Activated naive CD8-positive, alpha-beta T cell treated with anti-CD3 and anti-CD28 coated beads, Interleukin-2, amount 10 ng/mL, durations not matched to agents 7 days and 5 days (primary cell): ENCODE measurements at regions not wholly inside any gene's neighbourhood (a gene's known extent, or its start where the extent isn't known, plus 50 kb on each side); places are given as distances from the start of the nearest gene placed in this dataset.
"Not testable (repeated sequence)": the region's sequence is repeated elsewhere in the genome, so short reads cannot be mapped to it uniquely, and the experiment has no call there.

Experiments
- ATAC-seq: fragments of 150-1000 bp; cut with Tn5 transposase; one replicate; pipeline ENCODE4 v1.10.0; 2021; ENCODE audit warnings: low read depth, moderate library complexity
- POLR2A ChIA-PET: fragments of 350-600 bp; sonication (Branson Sonifier 250); formaldehyde crosslinking; loops from one replicate; lab custom pipeline; 2021; ENCODE audit warnings: antibody characterized with exemption; lab: Charles Lee
- DNase-seq: peaks from one replicate; pipeline ENCODE4 v3.0.0; 2021
- H3K27ac Mint-ChIP-seq: one replicate; pipeline ENCODE4 v1.8.0; 2022; ENCODE audit warnings: mild to moderate bottlenecking, mixed read lengths
- H3K27me3 Mint-ChIP-seq: one replicate; pipeline ENCODE4 v1.8.0; 2022; ENCODE audit warnings: mild to moderate bottlenecking, moderate library complexity, mixed read lengths
- H3K36me3 Mint-ChIP-seq: one replicate; pipeline ENCODE4 v1.8.0; 2021; ENCODE audit warnings: mild to moderate bottlenecking, mixed read lengths
- H3K4me1 Mint-ChIP-seq: one replicate; pipeline ENCODE4 v1.8.0; 2021; ENCODE audit warnings: mixed read lengths
- H3K4me3 Mint-ChIP-seq: one replicate; pipeline ENCODE4 v1.8.0; 2022; ENCODE audit warnings: mild to moderate bottlenecking, moderate library complexity, mixed read lengths
- H3K9me3 Mint-ChIP-seq: one replicate; pipeline ENCODE4 v1.8.0; 2021; ENCODE audit warnings: mixed read lengths

DNA sequence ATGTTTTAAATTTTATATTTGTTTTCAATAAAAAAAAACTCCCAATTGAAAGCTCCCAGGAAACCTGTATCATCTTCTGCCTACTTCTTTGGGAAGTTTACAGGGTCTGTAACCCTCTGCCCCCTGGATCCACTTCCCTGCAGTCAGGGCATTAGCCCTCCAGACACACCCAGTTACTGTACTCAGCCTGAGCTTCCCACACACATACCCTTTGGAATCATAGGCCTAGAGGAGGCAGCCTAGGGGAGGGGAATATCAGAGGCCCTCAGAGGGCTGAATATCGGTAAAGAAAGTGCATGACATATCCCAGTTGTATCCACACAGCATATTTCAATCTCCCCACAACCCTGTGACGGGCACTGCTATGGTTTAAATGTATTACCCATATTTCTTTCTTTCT, 56.2 kb upstream of the TFPI start:
- H3K4me3 Mint-ChIP-seq, result not testable (repeated sequence)

GRCh38 chr2:187612857-187613256, 58.6 kb upstream of the TFPI start:
- DNase-seq, result no peak
- no peak overlapping the region for H3K27ac Mint-ChIP-seq
- H3K4me3 Mint-ChIP-seq, result no peak overlapping the region
- ATAC-seq, result no peak
- H3K9me3 Mint-ChIP-seq, result no peaks in the 10 kb centered on the region
- no peaks in the 10 kb centered on the region for H3K36me3 Mint-ChIP-seq
- H3K27me3 Mint-ChIP-seq, result no peaks in the 10 kb centered on the region
- POLR2A ChIA-PET, result no interaction called here
- no peaks in the 10 kb centered on the region for H3K4me1 Mint-ChIP-seq

More for the DNA sequence above, 56.2 kb upstream of the TFPI start:
- DNase-seq, H3K36me3 Mint-ChIP-seq, H3K9me3 Mint-ChIP-seq, POLR2A ChIA-PET, ATAC-seq, H3K27me3 Mint-ChIP-seq, H3K27ac Mint-ChIP-seq, H3K4me1 Mint-ChIP-seq: not testable (repeated sequence)

GRCh38 chr2:187614756-187615155, 60.5 kb upstream of the TFPI start:
- Mint-ChIP-seq H3K4me1 (no peaks in the 10 kb centered on the region), H3K27me3 (no peaks in the 10 kb centered on the region), H3K9me3 (no peaks in the 10 kb centered on the region), H3K36me3 (no peaks in the 10 kb centered on the region), H3K27ac (no peak overlapping the region), H3K4me3 (no peak overlapping the region)
- DNase-seq (no peak), ATAC-seq (no peak)
- POLR2A ChIA-PET, result no interaction called here

GRCh38 chr2:187615364-187615763, 61.1 kb upstream of the TFPI start:
- Mint-ChIP-seq H3K4me3 (no peak overlapping the region), H3K27ac (no peak overlapping the region), H3K4me1 (no peaks in the 10 kb centered on the region), H3K9me3 (no peaks in the 10 kb centered on the region), H3K36me3 (no peaks in the 10 kb centered on the region), H3K27me3 (no peaks in the 10 kb centered on the region)
- POLR2A ChIA-PET, result no interaction called here
- DNase-seq, result no peak
- ATAC-seq, result no peak

- H3K27ac Mint-ChIP-seq, result no peak overlapping the region
- POLR2A ChIA-PET, result no interaction called here
- no peaks in the 10 kb centered on the region for H3K36me3 Mint-ChIP-seq
- H3K27me3 Mint-ChIP-seq, result no peaks in the 10 kb centered on the region
- no peak overlapping the region for H3K4me3 Mint-ChIP-seq
- H3K4me1 Mint-ChIP-seq, result no peaks in the 10 kb centered on the region
- ATAC-seq, result no peak
- DNase-seq, result no peak
- H3K9me3 Mint-ChIP-seq, result no peaks in the 10 kb centered on the region
Measured at GRCh38 chr2:187615902-187616301, 61.7 kb upstream of the TFPI start.

DNA sequence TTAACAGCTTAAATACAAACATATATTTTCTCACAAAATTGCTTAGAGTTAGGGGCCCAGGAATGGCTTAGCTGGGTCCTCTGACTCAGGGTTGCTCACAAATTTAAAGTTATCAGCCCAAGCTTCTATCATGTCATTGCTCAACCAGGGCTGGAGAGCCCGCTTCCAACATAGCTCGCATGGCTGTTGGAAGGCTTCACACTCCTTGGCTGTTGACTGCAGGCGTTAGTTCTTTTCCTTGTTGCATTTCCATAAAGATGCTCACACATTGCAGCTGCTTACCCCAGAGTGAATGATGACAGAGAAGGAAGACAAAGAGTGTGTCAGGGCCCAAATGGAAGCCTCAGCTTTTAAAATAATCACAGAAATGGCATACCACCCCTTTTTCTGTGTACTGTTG, 62.9 kb upstream of the TFPI start:
- Mint-ChIP-seq H3K27me3 (no peaks in the 10 kb centered on the region), H3K27ac (no peak overlapping the region), H3K36me3 (no peaks in the 10 kb centered on the region), H3K9me3 (no peaks in the 10 kb centered on the region), H3K4me1 (no peaks in the 10 kb centered on the region), H3K4me3 (no peak overlapping the region)
- POLR2A ChIA-PET, result no interaction called here
- no peak for ATAC-seq
- DNase-seq, result no peak

DNA sequence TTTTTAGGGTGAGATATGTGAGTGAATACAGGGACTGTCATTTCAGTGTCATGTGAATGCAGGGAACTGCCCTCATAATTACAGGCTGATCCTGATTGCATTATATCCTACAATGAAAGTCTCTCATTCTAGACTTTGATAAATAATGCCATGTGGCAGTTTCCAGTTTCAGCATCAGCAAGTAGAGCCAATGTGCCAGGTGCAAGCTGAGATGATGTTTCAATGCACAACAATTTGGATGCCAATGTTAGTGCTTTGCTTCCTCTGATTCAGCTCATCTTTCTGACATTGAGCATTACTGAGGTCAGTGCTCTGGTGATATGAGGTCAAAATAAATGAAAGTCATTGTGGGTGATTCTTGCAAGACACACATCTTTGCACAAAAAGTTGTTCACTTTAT, 63.7 kb upstream of the TFPI start:
- Mint-ChIP-seq H3K36me3 (no peaks in the 10 kb centered on the region), H3K27me3 (no peaks in the 10 kb centered on the region), H3K4me3 (no peak overlapping the region), H3K4me1 (no peaks in the 10 kb centered on the region), H3K27ac (no peak overlapping the region), H3K9me3 (no peaks in the 10 kb centered on the region)
- no peak for DNase-seq
- ATAC-seq, result no peak
- POLR2A ChIA-PET, result no interaction called here

- DNase-seq (no peak), ATAC-seq (no peak)
- no peaks in the 10 kb centered on the region for H3K36me3 Mint-ChIP-seq
- no peaks in the 10 kb centered on the region for H3K27me3 Mint-ChIP-seq
- H3K4me3 Mint-ChIP-seq, result no peak overlapping the region
- no peaks in the 10 kb centered on the region for H3K9me3 Mint-ChIP-seq
- no peak overlapping the region for H3K27ac Mint-ChIP-seq
- POLR2A ChIA-PET, result no interaction called here
- no peaks in the 10 kb centered on the region for H3K4me1 Mint-ChIP-seq
Measured at GRCh38 chr2:187618813-187619212, 64.6 kb upstream of the TFPI start.

DNA sequence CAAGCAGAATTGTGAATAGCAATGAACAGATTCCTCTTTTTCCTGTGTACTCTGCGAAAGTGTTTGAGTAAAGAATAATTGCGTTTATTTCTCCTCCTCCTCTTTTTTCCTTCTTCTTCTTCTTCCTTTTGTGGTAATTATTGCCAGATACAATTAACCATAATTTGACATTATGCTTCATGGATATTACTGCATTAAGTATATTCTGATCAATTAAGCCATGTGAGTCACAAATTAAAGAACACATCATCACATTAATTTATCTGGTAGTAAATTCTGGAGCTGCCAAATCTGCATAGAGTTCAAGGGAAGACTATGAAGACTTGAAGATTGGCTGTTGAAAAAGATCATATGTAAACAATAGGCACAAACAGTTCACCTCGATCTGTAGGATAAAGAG, 72.9 kb upstream of the TFPI start:
- no peak overlapping the region for H3K27ac Mint-ChIP-seq
- H3K4me1 Mint-ChIP-seq, result no peaks in the 10 kb centered on the region
- no peaks in the 10 kb centered on the region for H3K36me3 Mint-ChIP-seq
- peaks cover 3% of the 10 kb centered on the region for H3K9me3 Mint-ChIP-seq
- no peaks in the 10 kb centered on the region for H3K27me3 Mint-ChIP-seq
- ATAC-seq (no peak), DNase-seq (no peak)
- no peak overlapping the region for H3K4me3 Mint-ChIP-seq
- POLR2A ChIA-PET, result no interaction called here

DNA sequence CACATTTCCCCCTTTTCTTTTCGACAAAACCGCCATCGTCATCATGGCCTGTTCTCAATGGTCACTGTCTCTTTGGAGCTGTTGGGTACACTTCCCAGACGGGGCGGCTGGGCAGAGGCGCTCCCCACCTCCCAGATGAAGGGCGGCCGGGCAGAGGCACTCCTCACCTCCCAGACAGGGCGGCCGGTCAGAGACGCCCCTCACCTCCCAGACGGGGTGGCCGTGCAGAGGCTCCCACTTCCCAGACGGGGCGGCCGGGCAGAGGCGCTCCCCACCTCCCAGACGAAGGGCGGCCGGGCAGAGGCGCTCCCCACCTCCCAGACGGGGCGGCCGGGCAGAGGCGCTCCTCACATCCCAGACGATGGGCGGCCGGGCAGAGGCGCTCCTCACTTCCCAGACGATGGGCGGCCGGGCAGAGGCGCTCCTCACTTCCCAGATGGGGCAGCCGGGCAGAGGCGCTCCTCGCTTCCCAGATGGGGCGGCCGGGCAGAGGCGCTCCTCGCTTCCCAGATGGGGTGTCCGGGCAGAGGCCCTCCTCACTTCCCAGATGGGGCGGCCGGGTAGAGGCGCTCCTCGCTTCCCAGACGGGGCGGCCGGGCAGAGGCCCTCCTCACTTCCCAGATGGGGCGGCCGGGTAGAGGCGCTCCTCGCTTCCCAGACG, 82.6 kb upstream of the TFPI start:
- not testable (repeated sequence) for H3K27ac Mint-ChIP-seq, H3K27me3 Mint-ChIP-seq

GRCh38 chr2:187637392-187637740, 83.1 kb upstream of the TFPI start:
- H3K4me3 Mint-ChIP-seq, ATAC-seq, H3K27me3 Mint-ChIP-seq, POLR2A ChIA-PET, H3K36me3 Mint-ChIP-seq, H3K9me3 Mint-ChIP-seq, DNase-seq, H3K4me1 Mint-ChIP-seq, H3K27ac Mint-ChIP-seq: not testable (repeated sequence)

More for the DNA sequence above, 82.6 kb upstream of the TFPI start:
- H3K4me3 Mint-ChIP-seq, DNase-seq, H3K4me1 Mint-ChIP-seq, ATAC-seq, POLR2A ChIA-PET, H3K9me3 Mint-ChIP-seq, H3K36me3 Mint-ChIP-seq: not testable (repeated sequence)

DNA sequence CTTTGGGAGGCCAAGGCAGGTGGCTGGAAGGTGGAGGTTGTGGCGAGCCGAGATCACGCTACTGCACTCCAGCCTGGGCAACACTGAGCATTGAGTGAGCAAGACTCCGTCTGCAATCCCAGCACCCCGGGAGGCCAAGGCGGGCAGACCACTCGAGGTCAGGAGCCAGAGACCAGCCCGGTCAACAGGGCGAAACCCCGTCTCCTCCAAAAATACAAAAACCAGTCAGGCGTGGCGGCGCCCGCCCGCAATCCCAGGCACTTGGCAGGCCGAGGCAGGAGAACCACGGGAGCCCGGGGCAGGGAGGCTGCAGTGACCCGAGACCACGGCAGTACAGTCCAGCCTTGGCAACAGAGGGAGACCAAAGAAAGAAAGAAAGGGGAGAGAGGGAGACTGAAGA, 83.5 kb upstream of the TFPI start:
- H3K27me3 Mint-ChIP-seq, POLR2A ChIA-PET, H3K27ac Mint-ChIP-seq, H3K9me3 Mint-ChIP-seq, H3K4me1 Mint-ChIP-seq, DNase-seq, H3K4me3 Mint-ChIP-seq, H3K36me3 Mint-ChIP-seq, ATAC-seq: not testable (repeated sequence)

DNA sequence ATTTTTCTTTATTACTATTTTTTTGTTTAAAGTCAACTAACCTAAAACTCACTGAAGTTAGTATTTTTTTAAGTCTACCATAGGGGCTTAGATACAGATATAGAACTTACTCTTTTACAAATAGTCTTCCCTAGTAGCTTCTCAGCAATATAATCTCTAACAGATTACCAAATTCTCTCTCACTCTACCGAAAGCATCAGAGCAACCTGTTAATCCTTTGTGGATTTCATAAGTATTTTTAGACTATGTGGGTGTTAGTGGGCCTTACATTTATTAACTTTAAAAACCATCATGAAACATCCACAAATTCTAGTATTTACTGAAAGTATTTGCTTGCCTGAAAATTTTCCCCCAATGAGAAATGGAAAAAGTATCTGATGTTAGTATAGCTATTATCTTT, 84.6 kb upstream of the TFPI start:
- H3K4me1 Mint-ChIP-seq, result no peaks in the 10 kb centered on the region
- H3K27ac Mint-ChIP-seq, result no peak overlapping the region
- H3K36me3 Mint-ChIP-seq, result no peaks in the 10 kb centered on the region
- DNase-seq (no peak), ATAC-seq (no peak)
- no peak overlapping the region for H3K4me3 Mint-ChIP-seq
- POLR2A ChIA-PET, result no interaction called here
- peaks cover 2% of the 10 kb centered on the region for H3K27me3 Mint-ChIP-seq
- peaks cover 3% of the 10 kb centered on the region for H3K9me3 Mint-ChIP-seq

DNA sequence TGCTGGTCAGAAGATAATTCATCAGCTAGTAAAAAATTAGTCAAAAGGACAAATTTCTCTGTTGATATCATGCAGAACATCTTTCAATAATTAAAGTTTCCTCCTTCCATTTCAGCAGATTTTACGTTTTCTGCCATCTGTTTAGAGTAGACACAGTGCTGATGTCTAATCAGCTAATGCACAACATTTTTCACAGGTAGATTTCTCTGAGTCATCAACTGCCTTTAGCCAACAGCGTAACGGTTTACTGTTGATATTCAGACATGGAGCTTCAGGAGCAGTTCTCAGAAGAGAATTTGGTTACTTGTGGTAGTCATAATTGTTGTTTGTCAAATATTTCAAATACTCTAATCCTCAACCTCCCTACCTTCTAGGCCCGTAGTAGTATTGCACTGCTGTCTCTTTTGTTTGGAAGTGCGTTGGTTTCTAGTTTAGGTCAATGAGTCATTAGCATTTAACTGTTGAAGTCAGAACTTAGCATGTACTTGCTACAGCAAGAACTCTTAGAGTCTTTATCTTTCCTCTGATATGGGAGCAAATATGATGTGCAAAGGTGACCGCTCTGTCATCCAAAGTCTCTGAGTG, 86.8 kb upstream of the TFPI start:
- H3K36me3 Mint-ChIP-seq, result no peaks in the 10 kb centered on the region
- H3K27ac Mint-ChIP-seq, result no peak overlapping the region
- ATAC-seq (no peak), DNase-seq (no peak)
- peaks cover 2% of the 10 kb centered on the region for H3K27me3 Mint-ChIP-seq
- H3K9me3 Mint-ChIP-seq, result no peaks in the 10 kb centered on the region
- H3K4me3 Mint-ChIP-seq, result no peak overlapping the region
- POLR2A ChIA-PET, result no interaction called here
- no peaks in the 10 kb centered on the region for H3K4me1 Mint-ChIP-seq
